GM13976 (cell line): ENCODE measurements at regions not wholly inside any gene's neighbourhood (a gene's known extent, or its start where the extent isn't known, plus 50 kb on each side); places are given as distances from the start of the nearest gene placed in this dataset.

Experiments
- DNase-seq: peaks from one replicate; pipeline ENCODE4 v3.0.0; 2012; ENCODE audit warnings: low spot score
- CTCF ChIP-seq: IDR thresholded peaks from 2 replicates; pipeline ENCODE4 v1.5.1; 2012; ENCODE audit warnings: borderline replicate concordance, mild to moderate bottlenecking; ENCODE audit not compliant: insufficient read depth; ENCODE audit errors: extremely low read depth, missing control alignments, control extremely low read depth
- in situ Hi-C: fragments of 300-500 bp; cut with MboI; formaldehyde crosslinking; loops from one replicate; pipeline ENCODE4 v1.12.0; 2022; ENCODE audit warnings: low sequenced_read_pairs, mixed read lengths, inconsistent platforms; ENCODE audit not compliant: unreplicated experiment

DNA sequence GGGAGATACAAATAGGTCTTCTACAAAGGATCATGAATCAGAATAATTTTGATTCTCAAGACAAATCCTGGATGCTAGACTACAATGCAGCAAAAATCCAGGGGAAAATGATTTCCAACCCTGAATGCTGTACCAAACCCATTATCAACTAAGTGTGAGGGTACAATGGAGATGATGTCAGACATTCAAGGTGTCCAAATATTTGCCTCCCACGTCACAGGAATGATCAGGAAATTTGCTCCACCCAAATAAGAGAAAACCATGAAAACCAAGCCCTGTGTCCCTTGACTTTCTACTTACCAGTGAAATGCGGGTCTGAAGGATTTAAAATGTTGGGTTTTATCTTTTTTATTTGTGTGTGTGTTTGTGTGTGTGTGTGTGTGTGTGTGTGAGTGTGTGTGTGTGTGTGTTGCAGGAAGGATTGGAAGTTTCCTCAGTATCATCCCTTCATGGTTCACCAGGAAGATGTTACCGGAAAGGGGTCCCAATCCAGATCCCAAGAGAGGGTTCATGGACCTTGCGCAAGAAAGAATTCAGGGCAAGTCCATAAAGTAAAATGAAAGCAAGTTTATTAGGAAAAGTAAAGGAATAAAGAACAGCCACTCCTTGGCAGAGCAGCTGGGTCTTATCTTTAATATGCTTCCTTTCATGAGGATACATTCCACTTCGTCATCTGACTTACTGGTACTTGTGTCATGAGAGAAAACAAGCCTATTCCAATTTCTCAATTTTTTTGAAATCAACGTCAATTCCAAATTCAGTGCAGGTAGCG is 61.1 kb upstream of the ID2 start:
- DNase-seq: no peak
- no peak for TF ChIP-seq CTCF
- in situ Hi-C loops: no loop called here

DNA sequence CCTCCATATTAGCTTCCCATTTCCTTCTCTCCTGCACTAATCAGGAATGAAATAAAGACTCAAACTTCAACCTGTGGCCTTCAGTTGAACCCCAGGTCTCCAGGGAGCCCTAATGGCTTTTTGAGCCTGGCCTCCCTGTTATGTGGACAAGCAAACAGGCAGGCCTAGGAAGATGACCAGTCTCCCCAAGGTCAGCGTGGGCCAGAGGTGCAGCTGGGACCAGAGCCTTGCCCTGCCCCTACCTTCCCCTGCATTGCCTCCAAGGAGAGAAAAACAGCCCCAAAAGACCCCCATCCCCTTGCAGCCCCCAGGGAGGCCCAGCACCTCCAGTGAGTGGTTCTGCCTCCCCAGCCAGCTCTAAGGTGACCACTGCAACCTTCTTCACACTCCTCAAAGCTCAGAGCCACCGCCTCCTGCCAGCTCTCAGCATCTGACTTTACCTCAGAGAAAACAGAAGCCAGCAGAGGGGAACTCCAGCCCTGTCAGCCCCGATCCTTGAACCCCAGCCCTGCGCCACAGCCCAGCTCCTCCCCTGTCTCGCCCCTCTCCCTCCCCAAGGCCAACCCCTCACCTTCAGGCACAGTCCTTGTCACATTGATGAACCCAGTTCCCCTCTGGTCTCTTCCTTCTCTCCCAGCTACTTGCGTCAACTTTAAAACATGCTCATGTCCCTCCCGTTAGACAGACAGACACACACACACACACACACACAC is 59.5 kb upstream of the ID2 start:
- DNase-seq: no peak
- TF ChIP-seq CTCF: no peak
- in situ Hi-C loops: no loop called here

DNA sequence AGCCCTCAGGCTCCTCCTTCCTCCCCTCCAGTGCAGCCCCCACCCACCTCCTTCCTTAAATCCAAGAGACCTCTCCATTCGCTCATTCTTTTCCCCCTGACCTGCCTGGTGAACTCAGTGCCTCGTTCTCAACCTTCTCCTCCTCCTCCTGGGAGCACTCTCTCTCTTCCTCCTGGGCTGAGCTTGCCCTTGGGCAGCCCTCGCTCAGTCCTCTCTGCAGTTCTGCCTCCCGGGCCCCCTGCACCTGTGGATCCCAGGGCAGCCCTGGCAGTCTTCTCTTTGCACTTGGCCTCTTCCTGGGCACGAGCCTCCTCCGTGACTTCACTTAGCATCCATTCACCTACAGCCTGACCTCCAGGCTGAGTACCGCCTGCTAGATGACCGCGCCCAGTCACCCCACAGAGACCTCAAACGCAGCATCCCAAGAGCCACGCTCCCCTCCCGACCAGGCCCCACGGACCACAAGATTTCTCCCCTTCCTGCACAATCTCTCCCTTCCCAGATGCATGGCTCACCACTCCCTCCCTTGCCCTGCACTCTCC is 58.9 kb upstream of the ID2 start:
- no peak for TF ChIP-seq CTCF
- DNase-seq: no peak
- in situ Hi-C loops: no loop called here

GRCh38 chr2:8623576-8623957 is 58.3 kb upstream of the ID2 start:
- in situ Hi-C loops: no loop called here
- TF ChIP-seq CTCF: no peak
- DNase-seq: no peak

GRCh38 chr2:8623958-8624591 is 57.8 kb upstream of the ID2 start:
- DNase-seq: no peak
- in situ Hi-C loops: no loop called here
- no peak for TF ChIP-seq CTCF

GRCh38 chr2:8624855-8625398 is 56.9 kb upstream of the ID2 start:
- in situ Hi-C loops: no loop called here
- no peak for DNase-seq
- TF ChIP-seq CTCF: no peak
